ENCODE measurements at regions not wholly inside any gene's neighbourhood (a gene's known extent, or its start where the extent isn't known, plus 50 kb on each side); places are given as distances from the start of the nearest gene placed in this dataset.

DNA sequence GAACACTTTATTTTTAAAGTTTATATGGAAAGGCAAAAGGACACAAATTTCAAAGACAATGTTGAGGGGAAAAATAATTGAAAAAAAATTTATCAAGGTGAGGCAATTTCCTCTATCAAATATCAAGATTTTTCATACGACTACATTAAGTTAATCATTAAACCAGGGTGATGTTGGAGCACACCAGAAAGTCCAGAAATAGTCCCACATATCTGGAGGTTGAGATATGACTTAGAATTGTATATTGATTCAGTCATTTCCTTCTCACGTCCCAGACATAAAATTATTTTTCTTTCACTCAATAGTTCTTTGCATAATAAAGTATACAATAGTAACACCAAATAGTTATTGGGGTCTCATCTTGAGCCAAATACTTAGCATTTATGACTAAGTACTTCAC is 605.1 kb downstream of the NUP35 start:
- TF ChIP-seq, protein P1, sequence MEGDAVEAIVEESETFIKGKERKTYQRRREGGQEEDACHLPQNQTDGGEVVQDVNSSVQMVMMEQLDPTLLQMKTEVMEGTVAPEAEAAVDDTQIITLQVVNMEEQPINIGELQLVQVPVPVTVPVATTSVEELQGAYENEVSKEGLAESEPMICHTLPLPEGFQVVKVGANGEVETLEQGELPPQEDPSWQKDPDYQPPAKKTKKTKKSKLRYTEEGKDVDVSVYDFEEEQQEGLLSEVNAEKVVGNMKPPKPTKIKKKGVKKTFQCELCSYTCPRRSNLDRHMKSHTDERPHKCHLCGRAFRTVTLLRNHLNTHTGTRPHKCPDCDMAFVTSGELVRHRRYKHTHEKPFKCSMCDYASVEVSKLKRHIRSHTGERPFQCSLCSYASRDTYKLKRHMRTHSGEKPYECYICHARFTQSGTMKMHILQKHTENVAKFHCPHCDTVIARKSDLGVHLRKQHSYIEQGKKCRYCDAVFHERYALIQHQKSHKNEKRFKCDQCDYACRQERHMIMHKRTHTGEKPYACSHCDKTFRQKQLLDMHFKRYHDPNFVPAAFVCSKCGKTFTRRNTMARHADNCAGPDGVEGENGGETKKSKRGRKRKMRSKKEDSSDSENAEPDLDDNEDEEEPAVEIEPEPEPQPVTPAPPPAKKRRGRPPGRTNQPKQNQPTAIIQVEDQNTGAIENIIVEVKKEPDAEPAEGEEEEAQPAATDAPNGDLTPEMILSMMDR (IDR thresholded peaks at IDR 0.05), result no peak
- TF ChIP-seq POLR2A (IDR thresholded peaks at IDR 0.05) (no peak), POLR2AphosphoS5 (IDR thresholded peaks at IDR 0.05; ENCODE audit: insufficient read depth in 1 of 2, low read depth in 1 of 2) (no peak)

All from vagina (tissue), 2 donors.